ENCODE measurements at regions not wholly inside any gene's neighbourhood (a gene's known extent, or its start where the extent isn't known, plus 50 kb on each side); places are given as distances from the start of the nearest gene placed in this dataset.

GRCh38 chr5:158593925-158594324, 505.8 kb downstream of the EBF1 start:
- no peak overlapping the region for H3K27ac ChIP-seq (ENCODE audit: low read depth, low read length)
- no peaks in the 10 kb centered on the region for H3K9me3 ChIP-seq (ENCODE audit: insufficient read depth, low read length)
- no peak overlapping the region for H3K4me2 ChIP-seq (ENCODE audit: low read depth, low read length, poor library complexity, severe bottlenecking)
- H3K9me2 ChIP-seq (replicated peaks; ENCODE audit: insufficient read depth, low read length) = no peaks in the 10 kb centered on the region
- no peaks in the 10 kb centered on the region for H3K27me3 ChIP-seq (ENCODE audit: low read length)
- H3K79me2 ChIP-seq (ENCODE audit: insufficient read depth, low read length) = no peaks in the 10 kb centered on the region
- no peaks in the 10 kb centered on the region for H3K36me3 ChIP-seq (ENCODE audit: low read length)
- H2AFZ ChIP-seq (ENCODE audit: low read depth, low read length, severe bottlenecking) = no peak overlapping the region
- H3K4me3 ChIP-seq (ENCODE audit: insufficient read depth, low read length, poor library complexity, severe bottlenecking) = no peak overlapping the region
- no peaks in the 10 kb centered on the region for H3F3A ChIP-seq (ENCODE audit: insufficient read depth)
- no peak overlapping the region for H3K9ac ChIP-seq (ENCODE audit: low read length)
- H4K20me1 ChIP-seq (ENCODE audit: low read depth, low read length) = no peaks in the 10 kb centered on the region
- TF ChIP-seq EZH2phosphoT487 (conservative IDR thresholded peaks at IDR 0.05; ENCODE audit: low read length) (no peak), CTCF (IDR thresholded peaks at IDR 0.05; ENCODE audit: insufficient read depth, low read length, poor library complexity, severe bottlenecking) (no peak)

GRCh38 chr5:158591301-158591863, 508.3 kb downstream of the EBF1 start:
- Histone ChIP-seq H3K9me2 (replicated peaks; ENCODE audit: insufficient read depth, low read length) (no peaks in the 10 kb centered on the region), H3K36me3 (ENCODE audit: low read length) (no peaks in the 10 kb centered on the region), H3F3A (ENCODE audit: insufficient read depth) (no peaks in the 10 kb centered on the region), H3K9ac (ENCODE audit: low read length) (no peak overlapping the region), H3K4me2 (ENCODE audit: low read depth, low read length, poor library complexity, severe bottlenecking) (no peak overlapping the region), H3K27me3 (ENCODE audit: low read length) (no peaks in the 10 kb centered on the region), H3K9me3 (ENCODE audit: insufficient read depth, low read length) (no peaks in the 10 kb centered on the region), H4K20me1 (ENCODE audit: low read depth, low read length) (no peaks in the 10 kb centered on the region), H2AFZ (ENCODE audit: low read depth, low read length, severe bottlenecking) (no peak overlapping the region), H3K4me3 (ENCODE audit: insufficient read depth, low read length, poor library complexity, severe bottlenecking) (no peak overlapping the region), H3K27ac (ENCODE audit: low read depth, low read length) (no peak overlapping the region), H3K79me2 (ENCODE audit: insufficient read depth, low read length) (no peaks in the 10 kb centered on the region)
- TF ChIP-seq EZH2phosphoT487 (conservative IDR thresholded peaks at IDR 0.05; ENCODE audit: low read length) = no peak
- TF ChIP-seq CTCF (IDR thresholded peaks at IDR 0.05; ENCODE audit: insufficient read depth, low read length, poor library complexity, severe bottlenecking) = no peak

- H3F3A ChIP-seq (ENCODE audit: insufficient read depth) = no peaks in the 10 kb centered on the region
- H3K36me3 ChIP-seq (ENCODE audit: low read length) = no peaks in the 10 kb centered on the region
- no peak overlapping the region for H3K4me2 ChIP-seq (ENCODE audit: low read depth, low read length, poor library complexity, severe bottlenecking)
- H3K27me3 ChIP-seq (ENCODE audit: low read length) = no peaks in the 10 kb centered on the region
- H3K9ac ChIP-seq (ENCODE audit: low read length) = no peak overlapping the region
- no peaks in the 10 kb centered on the region for H3K9me2 ChIP-seq (replicated peaks; ENCODE audit: insufficient read depth, low read length)
- H4K20me1 ChIP-seq (ENCODE audit: low read depth, low read length) = no peaks in the 10 kb centered on the region
- H3K4me3 ChIP-seq (ENCODE audit: insufficient read depth, low read length, poor library complexity, severe bottlenecking) = no peak overlapping the region
- H3K9me3 ChIP-seq (ENCODE audit: insufficient read depth, low read length) = no peaks in the 10 kb centered on the region
- H3K79me2 ChIP-seq (ENCODE audit: insufficient read depth, low read length) = no peaks in the 10 kb centered on the region
- TF ChIP-seq CTCF (IDR thresholded peaks at IDR 0.05; ENCODE audit: insufficient read depth, low read length, poor library complexity, severe bottlenecking) = no peak
- no peak for TF ChIP-seq EZH2phosphoT487 (conservative IDR thresholded peaks at IDR 0.05; ENCODE audit: low read length)
- H2AFZ ChIP-seq (ENCODE audit: low read depth, low read length, severe bottlenecking) = no peak overlapping the region
- H3K27ac ChIP-seq (ENCODE audit: low read depth, low read length) = no peak overlapping the region
Observed at GRCh38 chr5:158590746-158591300, 508.9 kb downstream of the EBF1 start.

All from SU-DHL-6 (cell line).